ENCODE measurements at regions not wholly inside any gene's neighbourhood (a gene's known extent, or its start where the extent isn't known, plus 50 kb on each side); places are given as distances from the start of the nearest gene placed in this dataset.
A peak's percentile ranks its signal among the peaks of the same experiment; 100 is the strongest.

- no peak for DNase-seq (ENCODE audit: low read depth in 2 of 3, low spot score in 2 of 3)
Observed at GRCh38 chr14:101405171-101405883, 156.0 kb upstream of the DIO3 start.

- DNase-seq (ENCODE audit: low read depth in 2 of 3, low spot score in 2 of 3): no peak
Observed at GRCh38 chr14:101406921-101407320, 154.4 kb upstream of the DIO3 start.

GRCh38 chr14:101407328-101407727, 154.0 kb upstream of the DIO3 start:
- DNase-seq (ENCODE audit: low read depth in 2 of 3, low spot score in 2 of 3): no peak

GRCh38 chr14:101408077-101408831, 153.0 kb upstream of the DIO3 start:
- DNase-seq (ENCODE audit: low read depth in 2 of 3, low spot score in 2 of 3): no peak

GRCh38 chr14:101409006-101409543, 152.2 kb upstream of the DIO3 start:
- no peak for DNase-seq (ENCODE audit: low read depth in 2 of 3, low spot score in 2 of 3)

GRCh38 chr14:101410126-101410525, 151.2 kb upstream of the DIO3 start:
- DNase-seq (ENCODE audit: low read depth in 2 of 3, low spot score in 2 of 3): peak in 2 of 3 donors; percentile 9 to 35

- DNase-seq (ENCODE audit: low read depth in 2 of 3, low spot score in 2 of 3): no peak
Observed at GRCh38 chr14:101411151-101411550, 150.1 kb upstream of the DIO3 start.

- no peak for DNase-seq (ENCODE audit: low read depth in 2 of 3, low spot score in 2 of 3)
Observed at GRCh38 chr14:101411779-101412178, 149.5 kb upstream of the DIO3 start.

- DNase-seq (ENCODE audit: low read depth in 2 of 3, low spot score in 2 of 3): no peak
Observed at GRCh38 chr14:101412739-101413138, 148.6 kb upstream of the DIO3 start.

- DNase-seq (ENCODE audit: low read depth in 2 of 3, low spot score in 2 of 3): no peak
Observed at GRCh38 chr14:101417434-101417833, 143.9 kb upstream of the DIO3 start.

- DNase-seq (ENCODE audit: low read depth in 2 of 3, low spot score in 2 of 3): no peak
Observed at GRCh38 chr14:101418601-101419000, 142.7 kb upstream of the DIO3 start.

- no peak for DNase-seq (ENCODE audit: low read depth in 2 of 3, low spot score in 2 of 3)
Observed at GRCh38 chr14:101426466-101426865, 134.8 kb upstream of the DIO3 start.

GRCh38 chr14:101428409-101428808, 132.9 kb upstream of the DIO3 start:
- DNase-seq (ENCODE audit: low read depth in 2 of 3, low spot score in 2 of 3): no peak

GRCh38 chr14:101435546-101435945, 125.7 kb upstream of the DIO3 start:
- DNase-seq (ENCODE audit: low read depth in 2 of 3, low spot score in 2 of 3): no peak

GRCh38 chr14:101439023-101439422, 122.3 kb upstream of the DIO3 start:
- DNase-seq (ENCODE audit: low read depth in 2 of 3, low spot score in 2 of 3): no peak

- DNase-seq (ENCODE audit: low read depth in 2 of 3, low spot score in 2 of 3): no peak
Observed at GRCh38 chr14:101440496-101440895, 120.8 kb upstream of the DIO3 start.

GRCh38 chr14:101441710-101442109, 119.6 kb upstream of the DIO3 start:
- DNase-seq (ENCODE audit: low read depth in 2 of 3, low spot score in 2 of 3): no peak

GRCh38 chr14:101442451-101442850, 118.8 kb upstream of the DIO3 start:
- peak in 2 of 3 donors; percentile 26 to 34 for DNase-seq (ENCODE audit: low read depth in 2 of 3, low spot score in 2 of 3)

- DNase-seq (ENCODE audit: low read depth in 2 of 3, low spot score in 2 of 3): no peak
Observed at GRCh38 chr14:101444116-101444515, 117.2 kb upstream of the DIO3 start.

GRCh38 chr14:101445278-101445677, 116.0 kb upstream of the DIO3 start:
- DNase-seq (ENCODE audit: low read depth in 2 of 3, low spot score in 2 of 3): no peak

- DNase-seq (ENCODE audit: low read depth in 2 of 3, low spot score in 2 of 3): no peak
Observed at GRCh38 chr14:101446387-101446969, 114.8 kb upstream of the DIO3 start.

- no peak for DNase-seq (ENCODE audit: low read depth in 2 of 3, low spot score in 2 of 3)
Observed at GRCh38 chr14:101449114-101449513, 112.2 kb upstream of the DIO3 start.
